ENCODE measurements at regions not wholly inside any gene's neighbourhood (a gene's known extent, or its start where the extent isn't known, plus 50 kb on each side); places are given as distances from the start of the nearest gene placed in this dataset.

DNA sequence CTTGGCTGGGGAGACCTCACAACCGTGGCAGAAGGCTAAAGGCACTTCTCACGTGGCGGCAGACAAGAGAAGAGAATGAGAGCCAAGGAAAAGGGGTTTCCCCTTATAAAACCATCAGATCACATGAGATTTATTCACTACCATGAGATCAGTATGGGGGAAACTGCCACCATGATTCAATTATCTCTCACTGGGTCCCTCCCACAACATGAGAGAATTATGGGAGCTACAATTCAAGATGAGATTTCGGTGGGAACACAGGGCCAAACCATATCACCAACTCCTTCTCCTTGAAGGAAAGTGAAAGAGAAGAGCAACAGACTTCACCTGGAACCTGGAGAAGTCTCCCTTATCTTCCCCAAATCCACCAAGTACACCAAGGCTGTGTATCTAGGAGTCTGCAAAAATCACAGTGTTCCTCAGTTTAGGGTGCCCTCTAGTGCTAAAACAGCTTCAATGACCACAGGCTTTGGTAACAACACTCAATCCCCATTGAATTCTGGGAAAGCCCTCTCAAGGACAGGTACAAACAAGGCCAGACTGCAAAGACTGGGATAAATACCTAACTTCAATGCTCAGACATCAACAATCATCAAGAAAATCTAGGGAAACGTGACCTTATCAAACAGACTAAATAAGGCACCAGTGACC lies 148.8 kb upstream of the SRD5A2 start:
- TF ChIP-seq, protein P1, sequence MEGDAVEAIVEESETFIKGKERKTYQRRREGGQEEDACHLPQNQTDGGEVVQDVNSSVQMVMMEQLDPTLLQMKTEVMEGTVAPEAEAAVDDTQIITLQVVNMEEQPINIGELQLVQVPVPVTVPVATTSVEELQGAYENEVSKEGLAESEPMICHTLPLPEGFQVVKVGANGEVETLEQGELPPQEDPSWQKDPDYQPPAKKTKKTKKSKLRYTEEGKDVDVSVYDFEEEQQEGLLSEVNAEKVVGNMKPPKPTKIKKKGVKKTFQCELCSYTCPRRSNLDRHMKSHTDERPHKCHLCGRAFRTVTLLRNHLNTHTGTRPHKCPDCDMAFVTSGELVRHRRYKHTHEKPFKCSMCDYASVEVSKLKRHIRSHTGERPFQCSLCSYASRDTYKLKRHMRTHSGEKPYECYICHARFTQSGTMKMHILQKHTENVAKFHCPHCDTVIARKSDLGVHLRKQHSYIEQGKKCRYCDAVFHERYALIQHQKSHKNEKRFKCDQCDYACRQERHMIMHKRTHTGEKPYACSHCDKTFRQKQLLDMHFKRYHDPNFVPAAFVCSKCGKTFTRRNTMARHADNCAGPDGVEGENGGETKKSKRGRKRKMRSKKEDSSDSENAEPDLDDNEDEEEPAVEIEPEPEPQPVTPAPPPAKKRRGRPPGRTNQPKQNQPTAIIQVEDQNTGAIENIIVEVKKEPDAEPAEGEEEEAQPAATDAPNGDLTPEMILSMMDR (conservative IDR thresholded peaks at IDR 0.05) = peak; percentile 75
- TF ChIP-seq ZFX (IDR thresholded peaks at IDR 0.05) = no peak
- no peak overlapping the region for H3K27ac ChIP-seq

DNA sequence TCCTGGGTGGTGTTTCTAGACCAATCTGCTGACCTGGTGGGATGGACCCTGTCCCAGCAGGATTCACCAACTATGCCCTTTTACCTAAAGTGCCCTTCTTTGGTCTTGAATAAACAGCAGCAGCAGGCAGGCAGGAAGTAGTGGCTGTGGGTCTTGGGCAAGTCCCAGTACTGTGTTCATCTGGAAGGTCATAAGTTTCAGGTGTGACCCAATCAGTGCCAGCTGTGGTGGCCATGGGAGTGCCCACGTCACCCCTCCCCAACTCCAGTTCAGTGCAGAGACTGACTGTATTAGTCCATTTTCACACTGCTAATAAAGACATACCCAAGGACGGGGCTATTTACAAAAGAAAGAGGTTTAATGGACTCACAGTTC lies 148.3 kb upstream of the SRD5A2 start:
- TF ChIP-seq ZFX (IDR thresholded peaks at IDR 0.05) = no peak
- TF ChIP-seq, protein P1 (conservative IDR thresholded peaks at IDR 0.05) = no peak
- H3K27ac ChIP-seq = no peak overlapping the region

DNA sequence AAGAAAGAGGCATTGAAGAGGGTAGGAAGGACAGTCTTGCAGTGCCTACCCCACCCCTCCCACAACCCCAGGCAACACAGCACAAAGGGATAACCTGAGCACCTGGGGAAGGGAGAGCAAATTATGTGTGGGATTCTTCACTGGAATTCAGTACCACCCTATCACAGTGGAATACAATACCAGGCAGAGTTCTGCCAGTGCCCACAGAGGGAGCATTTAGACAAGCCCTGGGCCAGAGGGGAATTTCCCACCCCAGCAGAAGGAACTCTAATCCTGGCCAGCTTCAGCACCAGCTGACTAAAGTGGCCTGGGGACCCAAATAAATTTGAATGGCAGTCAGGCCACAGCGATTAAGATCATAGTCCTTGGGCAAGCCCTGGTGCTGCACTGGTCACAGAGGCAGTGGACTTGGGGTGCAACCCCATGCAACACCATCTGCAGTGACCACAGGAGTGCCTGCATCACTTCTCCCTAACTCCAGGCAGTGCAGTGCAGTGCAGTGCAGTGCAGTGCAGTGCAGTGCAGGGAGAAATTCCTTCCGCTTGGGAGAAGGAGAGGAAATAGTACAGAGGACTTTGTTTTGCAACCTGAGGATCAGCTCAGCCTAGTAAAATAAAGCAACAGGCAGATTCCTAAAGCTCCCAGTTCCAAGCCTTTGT lies 147.8 kb upstream of the SRD5A2 start:
- H3K27ac ChIP-seq = no peak overlapping the region
- TF ChIP-seq ZFX (IDR thresholded peaks at IDR 0.05) = no peak

DNA sequence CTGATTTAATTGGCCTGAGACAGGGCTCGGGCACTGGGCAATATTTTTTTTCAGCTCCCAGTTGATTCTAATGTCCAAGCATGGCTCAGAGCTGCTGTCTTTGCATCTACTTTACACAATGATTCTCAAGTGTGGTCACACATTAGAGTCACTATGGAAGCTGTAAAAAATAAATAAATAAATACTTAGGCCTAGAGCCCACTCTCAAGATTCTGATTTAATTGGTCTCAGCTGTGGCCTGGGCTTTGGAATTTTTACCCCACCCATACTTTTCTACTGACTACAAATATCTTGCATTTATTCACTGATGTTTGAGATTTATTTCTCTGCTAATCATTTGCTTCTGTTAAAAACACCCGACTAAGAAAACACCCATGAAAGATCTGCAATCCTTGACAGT lies 145.7 kb upstream of the SRD5A2 start:
- TF ChIP-seq, protein P1 (conservative IDR thresholded peaks at IDR 0.05) = no peak
- no peak for TF ChIP-seq ZFX (IDR thresholded peaks at IDR 0.05)
- no peak overlapping the region for H3K27ac ChIP-seq

DNA sequence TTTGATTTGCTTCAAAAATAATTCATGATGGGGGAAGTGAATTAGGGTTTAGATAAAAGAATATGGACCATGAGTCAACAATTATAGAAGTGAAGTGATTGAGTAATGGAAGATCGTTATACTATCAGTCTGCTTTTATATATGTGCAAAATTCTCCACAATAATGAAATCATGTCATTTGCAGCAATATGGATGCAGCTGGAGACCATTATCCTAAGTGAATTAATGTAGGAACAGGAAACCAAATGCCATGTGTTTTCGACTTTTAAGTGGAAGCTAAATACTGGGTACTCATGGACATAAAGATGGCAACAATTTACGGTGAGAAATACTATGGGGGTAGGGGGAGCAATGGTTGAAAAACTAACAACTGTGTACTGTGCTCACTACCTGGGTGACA lies 144.7 kb upstream of the SRD5A2 start:
- TF ChIP-seq ZFX (IDR thresholded peaks at IDR 0.05) = no peak
- TF ChIP-seq, protein P1 (conservative IDR thresholded peaks at IDR 0.05) = no peak
- no peak overlapping the region for H3K27ac ChIP-seq

DNA sequence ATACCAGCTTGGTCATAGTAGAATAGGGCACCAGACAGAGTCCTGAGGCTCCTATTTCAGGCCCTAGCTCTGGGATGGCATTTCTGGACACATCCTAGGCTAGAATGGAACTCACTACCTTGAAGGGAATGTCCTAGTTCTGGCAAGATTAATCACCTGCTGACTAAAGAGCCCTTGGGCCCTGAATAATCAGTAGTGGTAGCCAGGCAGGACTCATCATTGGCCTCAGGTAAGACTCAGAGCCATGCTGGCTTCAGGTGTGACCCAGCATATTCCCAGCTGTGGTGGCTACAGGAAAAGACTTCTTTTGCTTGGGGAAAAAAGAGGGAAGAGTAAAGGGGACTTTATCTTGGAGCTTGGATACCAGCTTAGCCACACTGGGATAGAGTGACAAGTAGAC lies 131.0 kb upstream of the SRD5A2 start:
- TF ChIP-seq, protein P1 (conservative IDR thresholded peaks at IDR 0.05) = no peak
- no peak overlapping the region for H3K27ac ChIP-seq

DNA sequence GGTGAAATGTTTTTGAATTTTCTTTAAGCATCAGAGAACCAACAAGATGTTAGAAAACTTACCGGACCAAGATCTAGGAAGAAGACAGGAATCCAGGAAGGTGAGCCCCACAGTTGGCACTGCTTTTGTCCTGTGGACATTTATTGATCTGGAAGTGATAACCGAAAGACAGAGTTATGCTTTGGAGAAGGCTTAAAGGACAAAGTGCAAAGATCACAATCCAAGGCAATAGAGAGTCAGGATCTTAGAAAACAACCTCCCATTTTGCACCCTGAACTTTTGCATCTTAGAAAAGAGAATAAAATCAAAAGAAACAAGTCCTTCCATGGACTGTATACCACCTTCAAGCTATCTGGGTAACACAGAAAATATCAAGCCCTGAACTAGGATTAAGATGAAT lies 129.4 kb upstream of the SRD5A2 start:
- H3K27ac ChIP-seq = no peak overlapping the region
- TF ChIP-seq ZFX (IDR thresholded peaks at IDR 0.05) = no peak
- TF ChIP-seq, protein P1 (conservative IDR thresholded peaks at IDR 0.05) = no peak

DNA sequence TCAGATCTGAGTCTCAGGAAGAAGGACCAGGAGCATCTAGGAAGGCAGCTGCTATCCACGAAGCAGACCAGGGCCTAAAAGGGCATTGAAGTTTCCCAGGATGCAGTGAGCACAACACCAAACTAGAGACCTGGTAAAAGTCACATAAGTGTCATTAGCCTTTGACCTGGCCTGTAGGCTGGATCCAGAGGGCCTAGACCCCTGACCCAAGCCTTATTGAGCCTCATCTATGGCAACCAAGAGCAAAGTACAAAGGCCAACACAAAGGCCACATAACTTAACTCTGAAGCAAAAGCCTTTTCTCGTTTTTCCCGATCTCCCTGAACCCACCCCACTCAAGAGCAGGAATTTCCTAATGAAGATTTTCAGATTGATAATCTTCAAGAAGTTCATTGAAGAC lies 127.3 kb upstream of the SRD5A2 start:
- no peak overlapping the region for H3K27ac ChIP-seq
- TF ChIP-seq, protein P1 (conservative IDR thresholded peaks at IDR 0.05) = no peak
- TF ChIP-seq ZFX (IDR thresholded peaks at IDR 0.05) = no peak

All from C4-2B (cell line).